ENCODE measurements at regions not wholly inside any gene's neighbourhood (a gene's known extent, or its start where the extent isn't known, plus 50 kb on each side); places are given as distances from the start of the nearest gene placed in this dataset.

DNA sequence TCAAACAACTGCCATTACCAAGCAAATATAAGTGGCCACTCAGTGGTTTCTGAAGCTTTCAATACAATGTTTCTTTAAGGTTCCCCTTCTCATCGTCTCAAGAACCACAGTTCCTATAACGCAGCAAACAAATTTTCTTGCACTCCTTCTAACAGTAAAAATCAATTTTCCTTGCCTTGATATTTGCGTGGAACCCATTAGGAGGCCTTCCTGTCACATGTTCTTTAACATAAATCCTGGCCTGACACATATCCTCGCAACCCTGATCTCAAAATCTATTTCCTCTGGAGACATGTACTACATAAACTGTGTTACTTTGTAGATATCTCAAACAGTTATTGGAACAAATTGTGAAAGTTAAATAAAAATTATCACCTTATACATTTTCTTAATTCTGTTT, 65.9 kb upstream of the MANEA start:
- Histone ChIP-seq H4K8ac (ENCODE audit: extremely low read depth, insufficient read depth, low read length) (no peak overlapping the region), H3K27me3 (replicated peaks in 1 of 4; ENCODE audit: control insufficient read depth in 3 of 4, extremely low read depth in 1 of 4, insufficient read depth in 3 of 4, low read length in 3 of 4) (no peaks in the 10 kb centered on the region), H2AK5ac (ENCODE audit: low read depth, low read length) (no peak overlapping the region), H2BK120ac (replicated peaks; ENCODE audit: low read depth, low read length) (no peak overlapping the region), H2BK12ac (ENCODE audit: low read depth, low read length) (no peak overlapping the region), H3K4ac (replicated peaks; ENCODE audit: insufficient read length, low read depth, low read length) (no peak overlapping the region), H3K27ac (ENCODE audit: low read depth, low read length) (no peak overlapping the region), H2BK15ac (ENCODE audit: low read length) (no peak overlapping the region), H4K91ac (replicated peaks; ENCODE audit: insufficient read length, low read length) (no peak overlapping the region), H3K4me3 (ENCODE audit: extremely low read depth in 1 of 4, insufficient read depth in 2 of 4, low read depth in 3 of 4, low read length in 4 of 4) (no peak overlapping the region), H4K20me1 (replicated peaks in 1 of 2; ENCODE audit: control insufficient read depth in 1 of 2, insufficient read depth in 2 of 2, low read length in 2 of 2) (no peaks in the 10 kb centered on the region), H3K14ac (ENCODE audit: insufficient read length) (no peak overlapping the region), H3K23ac (ENCODE audit: insufficient read length) (no peak overlapping the region), H3K56ac (replicated peaks; ENCODE audit: insufficient read length, low read depth, low read length) (no peak overlapping the region), H3K4me1 (replicated peaks in 1 of 4; ENCODE audit: control insufficient read depth in 3 of 4, insufficient read depth in 4 of 4, low read length in 3 of 4) (peaks cover 0 to 5% (median 0%) of the 10 kb centered on the region in 4 experiments; a peak in 1 of 7 replicates), H2BK5ac (ENCODE audit: low read depth, low read length) (no peak overlapping the region), H4K5ac (ENCODE audit: insufficient read length, low read depth, low read length) (no peak overlapping the region), H3K9ac (replicated peaks in 1 of 4; ENCODE audit: extremely low read depth in 1 of 4, low read depth in 3 of 4, low read length in 3 of 4) (no peak overlapping the region), H3K18ac (ENCODE audit: extremely low read depth, low read length) (no peak overlapping the region), H3K79me2 (ENCODE audit: control insufficient read depth in 1 of 2, insufficient read depth in 2 of 2, low read length in 2 of 2) (no peaks in the 10 kb centered on the region), H3K9me3 (ENCODE audit: insufficient read depth in 2 of 2, low read depth in 1 of 2, low read length in 1 of 2) (no peaks in the 10 kb centered on the region), H3K79me1 (ENCODE audit: low read depth, low read length) (no peaks in the 10 kb centered on the region), H3K23me2 (ENCODE audit: low read depth, low read length) (no peaks in the 10 kb centered on the region), H3K4me2 (ENCODE audit: insufficient read depth in 1 of 2, low read depth in 2 of 2, low read length in 2 of 2) (no peak overlapping the region), H2BK20ac (ENCODE audit: low read length) (no peak overlapping the region), H2AFZ (ENCODE audit: low read length) (no peak overlapping the region), H3K36me3 (ENCODE audit: control insufficient read depth in 2 of 4, insufficient read depth in 4 of 4, low read length in 3 of 4) (no peaks in the 10 kb centered on the region)
- 67% methylated on average over 4 of the region's 4 CpGs; no CpG with 5 or more reads in 1 of the 2 experiments for WGBS, 2 experiments (ENCODE audit: extremely low coverage in 1 of 2, insufficient coverage in 1 of 2, insufficient read length in 1 of 2, insufficient replicate concordance in 2 of 2, low coverage in 1 of 2, low lambda C conversion rate in 2 of 2, missing lambda C conversion rate in 1 of 2)
- DNase-seq (ENCODE audit: low read depth in 1 of 2, low spot score in 2 of 2) (no peak), FAIRE-seq (no peak)
- ChIA-PET CTCF (ENCODE audit: partially characterized antibody) (interaction anchor here (0.9 to 1.2 kb wide), 2 partner anchors 11 to 14 kb away, joined by 3 read pairs; no protein-coding TSS in a partner anchor), POLR2A (ENCODE audit: partially characterized antibody) (no interaction called here)
- TF ChIP-seq CBX8 (IDR thresholded peaks at IDR 0.05; ENCODE audit: borderline replicate concordance, low read depth, low read length) (no peak), SP4 (IDR thresholded peaks at IDR 0.05; ENCODE audit: low read length) (no peak), RBBP5 (IDR thresholded peaks at IDR 0.05; ENCODE audit: borderline replicate concordance, low read depth, low read length) (no peak), BRCA1 (IDR thresholded peaks at IDR 0.05; ENCODE audit: low read depth, low read length) (no peak)
- TF ChIP-seq, protein P1, sequence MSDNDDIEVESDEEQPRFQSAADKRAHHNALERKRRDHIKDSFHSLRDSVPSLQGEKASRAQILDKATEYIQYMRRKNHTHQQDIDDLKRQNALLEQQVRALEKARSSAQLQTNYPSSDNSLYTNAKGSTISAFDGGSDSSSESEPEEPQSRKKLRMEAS (IDR thresholded peaks at IDR 0.05), result no peak
